GM13977 (cell line): ENCODE measurements at regions not wholly inside any gene's neighbourhood (a gene's known extent, or its start where the extent isn't known, plus 50 kb on each side); places are given as distances from the start of the nearest gene placed in this dataset.
A peak's percentile ranks its signal among the peaks of the same experiment; 100 is the strongest.

Source experiments
- DNase-seq: peaks from one replicate; pipeline ENCODE4 v3.0.0; 2012; ENCODE audit warnings: low spot score
- in situ Hi-C: fragments of 300-500 bp; cut with MboI; formaldehyde crosslinking; loops from one replicate; pipeline ENCODE4 v1.12.0; 2022; ENCODE audit warnings: low sequenced_read_pairs, low pct_unique_long_range_greater_than_20kb, mixed read lengths, inconsistent platforms; ENCODE audit not compliant: unreplicated experiment
- TF ChIP-seq, protein P1 (sequence below): IDR thresholded peaks from 2 replicates; pipeline ENCODE4 v1.5.1; 2012; ENCODE audit warnings: mild to moderate bottlenecking, control low read depth; ENCODE audit not compliant: insufficient read depth; ENCODE audit errors: extremely low read depth, missing control alignments

DNA sequence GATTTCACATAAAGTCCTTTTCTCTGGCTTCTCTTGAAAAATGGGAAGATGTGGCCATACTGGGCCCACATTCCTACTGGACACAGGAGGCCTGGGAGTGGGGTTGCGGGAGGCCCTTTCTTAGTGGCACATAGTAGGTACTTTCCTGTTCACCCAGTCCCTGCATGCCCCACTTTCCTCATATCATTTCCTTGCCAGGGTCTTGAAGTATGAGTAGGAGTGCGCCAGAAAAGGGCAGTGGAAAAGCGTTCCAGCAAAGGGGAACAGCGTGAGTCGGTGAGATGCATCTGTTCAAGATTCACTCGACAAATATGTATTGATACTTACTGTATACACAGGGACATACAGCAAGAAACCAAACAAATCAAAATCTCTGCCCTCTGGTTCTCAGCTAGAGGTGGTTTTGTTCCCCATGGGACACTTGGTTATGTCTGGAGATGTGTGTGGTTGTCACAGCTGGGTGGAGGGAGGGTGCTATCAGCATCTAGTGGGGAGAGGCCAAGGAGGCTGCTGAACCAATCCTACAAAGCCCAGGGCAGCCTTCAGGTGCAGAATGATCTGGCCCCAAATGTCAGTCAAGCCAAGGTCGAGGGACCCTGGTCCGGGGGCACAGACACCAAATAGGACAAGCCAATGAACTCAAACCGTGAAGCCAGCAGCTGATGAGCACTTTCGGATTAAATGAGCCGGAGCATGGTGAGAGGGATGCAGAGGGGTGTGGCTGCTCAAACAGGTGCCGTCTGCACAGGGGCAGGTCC is 151.4 kb downstream of the CEBPB start:
- TF ChIP-seq, protein P1, sequence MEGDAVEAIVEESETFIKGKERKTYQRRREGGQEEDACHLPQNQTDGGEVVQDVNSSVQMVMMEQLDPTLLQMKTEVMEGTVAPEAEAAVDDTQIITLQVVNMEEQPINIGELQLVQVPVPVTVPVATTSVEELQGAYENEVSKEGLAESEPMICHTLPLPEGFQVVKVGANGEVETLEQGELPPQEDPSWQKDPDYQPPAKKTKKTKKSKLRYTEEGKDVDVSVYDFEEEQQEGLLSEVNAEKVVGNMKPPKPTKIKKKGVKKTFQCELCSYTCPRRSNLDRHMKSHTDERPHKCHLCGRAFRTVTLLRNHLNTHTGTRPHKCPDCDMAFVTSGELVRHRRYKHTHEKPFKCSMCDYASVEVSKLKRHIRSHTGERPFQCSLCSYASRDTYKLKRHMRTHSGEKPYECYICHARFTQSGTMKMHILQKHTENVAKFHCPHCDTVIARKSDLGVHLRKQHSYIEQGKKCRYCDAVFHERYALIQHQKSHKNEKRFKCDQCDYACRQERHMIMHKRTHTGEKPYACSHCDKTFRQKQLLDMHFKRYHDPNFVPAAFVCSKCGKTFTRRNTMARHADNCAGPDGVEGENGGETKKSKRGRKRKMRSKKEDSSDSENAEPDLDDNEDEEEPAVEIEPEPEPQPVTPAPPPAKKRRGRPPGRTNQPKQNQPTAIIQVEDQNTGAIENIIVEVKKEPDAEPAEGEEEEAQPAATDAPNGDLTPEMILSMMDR: no peak
- in situ Hi-C loops: no loop called here
- DNase-seq: no peak

DNA sequence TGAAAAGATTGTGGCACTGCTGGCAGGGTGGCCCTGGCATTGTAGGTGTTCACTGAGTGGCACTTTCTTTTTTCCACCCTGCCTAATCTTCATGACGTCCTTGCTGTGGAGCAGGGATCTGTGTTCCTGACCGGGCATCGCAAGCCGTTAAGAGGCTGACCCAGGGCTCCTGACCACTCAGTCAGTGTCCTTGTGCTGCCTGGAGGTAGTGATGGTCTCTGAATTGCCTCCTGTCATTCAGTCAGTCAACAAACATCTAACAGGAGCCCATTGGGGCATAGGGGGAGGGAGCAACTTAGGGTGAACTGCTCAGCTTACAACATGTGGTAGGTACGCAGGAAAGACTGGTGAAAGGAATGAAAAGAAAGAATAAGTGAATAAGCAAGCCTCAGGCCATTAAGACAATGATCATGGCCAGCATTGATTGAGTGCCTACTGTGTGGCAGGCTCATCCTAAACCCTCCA is 152.0 kb downstream of the CEBPB start:
- no peak for DNase-seq
- in situ Hi-C loops: no loop called here
- TF ChIP-seq, protein P1: no peak

- DNase-seq: no peak
- TF ChIP-seq, protein P1: no peak
- in situ Hi-C loops: no loop called here
These were observed 152.5 kb downstream of the CEBPB start for GRCh38 chr20:50343125-50343489.

GRCh38 chr20:50343490-50344179 is 153.0 kb downstream of the CEBPB start:
- TF ChIP-seq, protein P1: no peak
- no peak for DNase-seq
- in situ Hi-C loops: no loop called here

DNA sequence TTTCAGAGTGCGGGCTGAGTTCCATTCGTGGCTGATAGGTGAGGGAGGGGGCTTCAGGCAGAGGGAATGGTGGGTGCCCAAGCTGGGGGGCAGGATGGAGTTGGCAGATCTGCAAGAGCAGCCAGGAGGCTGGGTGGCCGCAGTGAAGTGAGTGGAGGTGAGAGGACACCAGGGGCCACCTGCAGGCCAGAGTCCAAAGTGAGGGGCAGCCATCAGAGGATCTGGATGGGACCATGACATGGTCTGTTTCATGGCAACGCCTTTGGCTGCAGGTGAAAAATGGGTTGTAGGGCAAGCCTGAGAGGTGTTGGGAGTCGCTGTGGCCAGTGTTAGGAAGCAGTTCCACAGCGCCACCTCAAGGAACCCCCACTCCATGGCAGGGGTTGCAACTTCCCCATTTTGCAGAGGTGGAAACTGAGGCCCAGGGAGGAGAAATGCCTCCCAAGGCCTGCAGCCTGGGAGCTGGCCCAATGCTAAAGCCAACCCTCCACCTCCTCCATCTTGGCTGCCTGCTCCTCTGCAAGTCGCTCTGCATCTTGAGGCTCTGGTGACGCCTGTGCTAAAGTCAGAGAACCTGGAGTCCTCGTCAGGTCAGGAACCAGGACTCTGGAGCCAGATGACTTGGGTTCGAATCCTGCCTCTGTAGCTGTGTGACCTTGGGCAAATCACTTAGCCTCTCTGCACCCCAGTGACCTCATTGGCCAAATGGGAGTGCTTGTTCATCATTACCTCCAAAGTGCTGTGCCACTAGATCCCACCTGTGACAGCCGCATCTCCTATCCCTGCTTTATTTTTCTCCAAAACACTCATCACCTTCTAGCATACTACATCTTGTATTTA is 153.8 kb downstream of the CEBPB start:
- no peak for DNase-seq
- TF ChIP-seq, protein P1: peak; percentile 38
- in situ Hi-C loops: no loop called here

GRCh38 chr20:50345712-50346373 is 155.2 kb downstream of the CEBPB start:
- DNase-seq: no peak
- TF ChIP-seq, protein P1: no peak
- in situ Hi-C loops: no loop called here
